ENCODE measurements at regions not wholly inside any gene's neighbourhood (a gene's known extent, or its start where the extent isn't known, plus 50 kb on each side); places are given as distances from the start of the nearest gene placed in this dataset.

DNA sequence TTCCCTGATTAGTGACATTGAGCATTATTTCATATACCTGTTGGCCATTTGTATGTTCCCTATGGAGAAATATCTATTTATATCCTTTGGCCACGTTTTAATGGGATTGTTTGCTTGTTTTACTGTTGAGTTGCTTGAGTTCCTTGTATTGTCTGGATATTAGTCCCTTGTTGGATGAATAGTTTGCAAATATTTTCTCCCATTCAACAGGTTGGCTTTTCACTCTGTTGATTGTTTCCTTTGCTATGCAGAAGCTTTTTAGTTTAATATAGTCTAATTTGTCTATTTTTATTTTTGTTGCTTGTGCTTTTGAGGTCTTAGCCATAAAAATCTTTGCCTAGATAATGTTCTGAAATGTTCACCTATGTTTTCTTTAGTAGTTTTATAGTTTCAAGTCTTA lies 60.2 kb upstream of the HUWE1 start:
- Histone ChIP-seq H3K27me3 (ENCODE audit: control insufficient read depth in 4 of 4, insufficient read depth in 4 of 4, low read length in 3 of 4) (no peaks in the 10 kb centered on the region), H3K36me3 (ENCODE audit: control insufficient read depth in 4 of 4, insufficient read depth in 3 of 4, low read depth in 1 of 4, low read length in 3 of 4) (no peaks in the 10 kb centered on the region), H3K27ac (ENCODE audit: low read depth in 1 of 2, low read length in 2 of 2) (no peak overlapping the region), H3K9ac (ENCODE audit: low read depth in 1 of 2, low read length in 2 of 2) (no peak overlapping the region), H3K9me3 (ENCODE audit: control insufficient read depth in 4 of 4, low read length in 3 of 4) (no peaks in the 10 kb centered on the region), H3K4me3 (ENCODE audit: low read depth in 1 of 3, low read length in 3 of 3) (no peak overlapping the region), H3K4me1 (ENCODE audit: control insufficient read depth in 4 of 4, insufficient read depth in 4 of 4, low read length in 3 of 4) (no peaks in the 10 kb centered on the region)
- TF ChIP-seq SP1 (IDR thresholded peaks at IDR 0.05) (no peak), HNF4G (IDR thresholded peaks at IDR 0.05) (no peak), FOXA2 (IDR thresholded peaks at IDR 0.05) (no peak), RXRA (IDR thresholded peaks at IDR 0.05) (no peak), TAF1 (conservative IDR thresholded peaks at IDR 0.05) (no peak), FOXA1 (IDR thresholded peaks at IDR 0.05) (no peak), YY1 (IDR thresholded peaks at IDR 0.05) (no peak), RAD21 (IDR thresholded peaks at IDR 0.05) (no peak), HNF4A (conservative IDR thresholded peaks at IDR 0.05) (no peak), JUND (IDR thresholded peaks at IDR 0.05) (no peak), NR2F2 (IDR thresholded peaks at IDR 0.05) (no peak), EGR1 (IDR thresholded peaks at IDR 0.05; ENCODE audit: low read depth in 2 of 2) (no peak), GABPA (IDR thresholded peaks at IDR 0.05 in 1 of 2, conservative IDR thresholded peaks at IDR 0.05 in 1 of 2) (no peak)
- TF ChIP-seq, protein P1, sequence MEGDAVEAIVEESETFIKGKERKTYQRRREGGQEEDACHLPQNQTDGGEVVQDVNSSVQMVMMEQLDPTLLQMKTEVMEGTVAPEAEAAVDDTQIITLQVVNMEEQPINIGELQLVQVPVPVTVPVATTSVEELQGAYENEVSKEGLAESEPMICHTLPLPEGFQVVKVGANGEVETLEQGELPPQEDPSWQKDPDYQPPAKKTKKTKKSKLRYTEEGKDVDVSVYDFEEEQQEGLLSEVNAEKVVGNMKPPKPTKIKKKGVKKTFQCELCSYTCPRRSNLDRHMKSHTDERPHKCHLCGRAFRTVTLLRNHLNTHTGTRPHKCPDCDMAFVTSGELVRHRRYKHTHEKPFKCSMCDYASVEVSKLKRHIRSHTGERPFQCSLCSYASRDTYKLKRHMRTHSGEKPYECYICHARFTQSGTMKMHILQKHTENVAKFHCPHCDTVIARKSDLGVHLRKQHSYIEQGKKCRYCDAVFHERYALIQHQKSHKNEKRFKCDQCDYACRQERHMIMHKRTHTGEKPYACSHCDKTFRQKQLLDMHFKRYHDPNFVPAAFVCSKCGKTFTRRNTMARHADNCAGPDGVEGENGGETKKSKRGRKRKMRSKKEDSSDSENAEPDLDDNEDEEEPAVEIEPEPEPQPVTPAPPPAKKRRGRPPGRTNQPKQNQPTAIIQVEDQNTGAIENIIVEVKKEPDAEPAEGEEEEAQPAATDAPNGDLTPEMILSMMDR (IDR thresholded peaks at IDR 0.05; ENCODE audit: low read depth, low read length, missing input control): no peak
- TF ChIP-seq, protein P2, sequence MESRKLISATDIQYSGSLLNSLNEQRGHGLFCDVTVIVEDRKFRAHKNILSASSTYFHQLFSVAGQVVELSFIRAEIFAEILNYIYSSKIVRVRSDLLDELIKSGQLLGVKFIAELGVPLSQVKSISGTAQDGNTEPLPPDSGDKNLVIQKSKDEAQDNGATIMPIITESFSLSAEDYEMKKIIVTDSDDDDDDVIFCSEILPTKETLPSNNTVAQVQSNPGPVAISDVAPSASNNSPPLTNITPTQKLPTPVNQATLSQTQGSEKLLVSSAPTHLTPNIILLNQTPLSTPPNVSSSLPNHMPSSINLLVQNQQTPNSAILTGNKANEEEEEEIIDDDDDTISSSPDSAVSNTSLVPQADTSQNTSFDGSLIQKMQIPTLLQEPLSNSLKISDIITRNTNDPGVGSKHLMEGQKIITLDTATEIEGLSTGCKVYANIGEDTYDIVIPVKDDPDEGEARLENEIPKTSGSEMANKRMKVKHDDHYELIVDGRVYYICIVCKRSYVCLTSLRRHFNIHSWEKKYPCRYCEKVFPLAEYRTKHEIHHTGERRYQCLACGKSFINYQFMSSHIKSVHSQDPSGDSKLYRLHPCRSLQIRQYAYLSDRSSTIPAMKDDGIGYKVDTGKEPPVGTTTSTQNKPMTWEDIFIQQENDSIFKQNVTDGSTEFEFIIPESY (IDR thresholded peaks at IDR 0.05): no peak
- TF ChIP-seq, protein P3, sequence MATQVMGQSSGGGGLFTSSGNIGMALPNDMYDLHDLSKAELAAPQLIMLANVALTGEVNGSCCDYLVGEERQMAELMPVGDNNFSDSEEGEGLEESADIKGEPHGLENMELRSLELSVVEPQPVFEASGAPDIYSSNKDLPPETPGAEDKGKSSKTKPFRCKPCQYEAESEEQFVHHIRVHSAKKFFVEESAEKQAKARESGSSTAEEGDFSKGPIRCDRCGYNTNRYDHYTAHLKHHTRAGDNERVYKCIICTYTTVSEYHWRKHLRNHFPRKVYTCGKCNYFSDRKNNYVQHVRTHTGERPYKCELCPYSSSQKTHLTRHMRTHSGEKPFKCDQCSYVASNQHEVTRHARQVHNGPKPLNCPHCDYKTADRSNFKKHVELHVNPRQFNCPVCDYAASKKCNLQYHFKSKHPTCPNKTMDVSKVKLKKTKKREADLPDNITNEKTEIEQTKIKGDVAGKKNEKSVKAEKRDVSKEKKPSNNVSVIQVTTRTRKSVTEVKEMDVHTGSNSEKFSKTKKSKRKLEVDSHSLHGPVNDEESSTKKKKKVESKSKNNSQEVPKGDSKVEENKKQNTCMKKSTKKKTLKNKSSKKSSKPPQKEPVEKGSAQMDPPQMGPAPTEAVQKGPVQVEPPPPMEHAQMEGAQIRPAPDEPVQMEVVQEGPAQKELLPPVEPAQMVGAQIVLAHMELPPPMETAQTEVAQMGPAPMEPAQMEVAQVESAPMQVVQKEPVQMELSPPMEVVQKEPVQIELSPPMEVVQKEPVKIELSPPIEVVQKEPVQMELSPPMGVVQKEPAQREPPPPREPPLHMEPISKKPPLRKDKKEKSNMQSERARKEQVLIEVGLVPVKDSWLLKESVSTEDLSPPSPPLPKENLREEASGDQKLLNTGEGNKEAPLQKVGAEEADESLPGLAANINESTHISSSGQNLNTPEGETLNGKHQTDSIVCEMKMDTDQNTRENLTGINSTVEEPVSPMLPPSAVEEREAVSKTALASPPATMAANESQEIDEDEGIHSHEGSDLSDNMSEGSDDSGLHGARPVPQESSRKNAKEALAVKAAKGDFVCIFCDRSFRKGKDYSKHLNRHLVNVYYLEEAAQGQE (IDR thresholded peaks at IDR 0.05): no peak
- TF ChIP-seq, protein P4, sequence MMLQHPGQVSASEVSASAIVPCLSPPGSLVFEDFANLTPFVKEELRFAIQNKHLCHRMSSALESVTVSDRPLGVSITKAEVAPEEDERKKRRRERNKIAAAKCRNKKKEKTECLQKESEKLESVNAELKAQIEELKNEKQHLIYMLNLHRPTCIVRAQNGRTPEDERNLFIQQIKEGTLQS (IDR thresholded peaks at IDR 0.05): no peak
- TF ChIP-seq, protein P5, sequence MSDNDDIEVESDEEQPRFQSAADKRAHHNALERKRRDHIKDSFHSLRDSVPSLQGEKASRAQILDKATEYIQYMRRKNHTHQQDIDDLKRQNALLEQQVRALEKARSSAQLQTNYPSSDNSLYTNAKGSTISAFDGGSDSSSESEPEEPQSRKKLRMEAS (IDR thresholded peaks at IDR 0.05): no peak
- WGBS: 15% methylated on average over 1 of the region's 1 CpG
- no peak for DNase-seq (ENCODE audit: low spot score)
